GM10266 (cell line): ENCODE measurements at regions not wholly inside any gene's neighbourhood (a gene's known extent, or its start where the extent isn't known, plus 50 kb on each side); places are given as distances from the start of the nearest gene placed in this dataset.
"Not testable (repeated sequence)": the region's sequence is repeated elsewhere in the genome, so short reads cannot be mapped to it uniquely, and the experiment has no call there.

Source experiments
- DNase-seq: peaks from one replicate; pipeline ENCODE4 v3.0.0; 2012; ENCODE audit errors: extremely low spot score
- TF ChIP-seq, protein P1 (sequence below): IDR thresholded peaks from 2 replicates; pipeline ENCODE4 v1.5.1; 2012; ENCODE audit warnings: mild to moderate bottlenecking, low read depth; ENCODE audit not compliant: control insufficient read depth, insufficient read depth; ENCODE audit errors: missing control alignments

DNA sequence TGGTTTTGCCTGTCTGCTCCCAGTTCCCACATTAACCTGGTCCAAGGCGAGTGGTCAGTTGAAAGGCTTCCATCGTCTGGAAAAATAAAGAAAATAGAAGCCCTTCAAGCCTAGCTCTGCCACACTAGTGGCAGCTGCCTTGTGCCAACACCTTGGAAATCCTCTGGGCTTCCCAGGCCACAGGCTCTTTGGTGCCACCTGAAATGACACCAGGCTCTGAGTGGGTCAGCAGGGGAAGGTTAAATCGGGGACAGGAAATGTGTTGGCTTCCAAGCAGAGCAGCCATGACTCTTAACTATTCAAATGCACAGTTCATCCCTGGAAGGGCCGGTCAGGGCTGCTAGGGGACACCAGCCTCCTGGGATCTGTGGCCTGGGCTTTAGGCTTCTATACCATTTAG, 558.7 kb downstream of the MATN1 start:
- no peak for DNase-seq

DNA sequence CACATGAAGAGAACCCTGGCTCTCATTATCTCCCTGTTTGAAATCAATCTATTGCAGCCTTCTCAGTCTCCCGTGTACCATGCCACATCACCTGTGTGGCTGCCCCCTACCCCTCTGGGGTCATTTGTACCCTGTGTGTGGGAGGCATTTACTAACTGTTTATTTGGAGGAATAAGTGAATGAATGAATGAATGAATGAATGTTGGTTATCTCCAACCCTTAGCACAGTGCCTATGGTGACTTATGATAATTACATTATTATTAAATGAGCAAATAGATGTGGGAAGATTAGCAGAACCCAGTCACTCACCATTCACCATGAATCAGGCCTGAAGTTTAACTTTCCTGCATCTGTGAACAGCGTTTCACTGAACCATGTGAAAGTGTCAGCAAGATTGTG, 560.8 kb downstream of the MATN1 start:
- TF ChIP-seq, protein P1, sequence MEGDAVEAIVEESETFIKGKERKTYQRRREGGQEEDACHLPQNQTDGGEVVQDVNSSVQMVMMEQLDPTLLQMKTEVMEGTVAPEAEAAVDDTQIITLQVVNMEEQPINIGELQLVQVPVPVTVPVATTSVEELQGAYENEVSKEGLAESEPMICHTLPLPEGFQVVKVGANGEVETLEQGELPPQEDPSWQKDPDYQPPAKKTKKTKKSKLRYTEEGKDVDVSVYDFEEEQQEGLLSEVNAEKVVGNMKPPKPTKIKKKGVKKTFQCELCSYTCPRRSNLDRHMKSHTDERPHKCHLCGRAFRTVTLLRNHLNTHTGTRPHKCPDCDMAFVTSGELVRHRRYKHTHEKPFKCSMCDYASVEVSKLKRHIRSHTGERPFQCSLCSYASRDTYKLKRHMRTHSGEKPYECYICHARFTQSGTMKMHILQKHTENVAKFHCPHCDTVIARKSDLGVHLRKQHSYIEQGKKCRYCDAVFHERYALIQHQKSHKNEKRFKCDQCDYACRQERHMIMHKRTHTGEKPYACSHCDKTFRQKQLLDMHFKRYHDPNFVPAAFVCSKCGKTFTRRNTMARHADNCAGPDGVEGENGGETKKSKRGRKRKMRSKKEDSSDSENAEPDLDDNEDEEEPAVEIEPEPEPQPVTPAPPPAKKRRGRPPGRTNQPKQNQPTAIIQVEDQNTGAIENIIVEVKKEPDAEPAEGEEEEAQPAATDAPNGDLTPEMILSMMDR, result no peak
- DNase-seq, result no peak

More for the DNA sequence above, 558.7 kb downstream of the MATN1 start:
- TF ChIP-seq, protein P1, result no peak

DNA sequence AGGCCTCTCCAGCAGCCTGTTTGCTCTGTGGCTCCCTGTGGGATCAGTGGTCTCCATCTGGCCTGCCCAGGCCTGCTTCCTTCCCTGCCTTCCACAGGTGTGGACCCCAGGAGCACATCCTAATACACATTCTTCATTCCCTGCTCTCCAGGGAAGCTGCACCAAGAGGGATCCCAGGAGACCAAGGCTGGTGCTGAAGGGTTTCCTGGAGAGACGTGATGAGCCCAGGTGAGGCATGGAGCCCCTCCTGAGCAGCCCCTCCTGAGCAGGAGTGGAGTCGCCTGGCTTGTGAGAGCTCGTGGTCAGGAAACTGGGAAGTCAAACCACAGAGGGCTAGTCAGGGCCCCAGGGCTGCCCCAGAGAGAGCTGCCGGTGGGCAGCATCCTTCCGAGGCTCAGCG, 561.4 kb downstream of the MATN1 start:
- DNase-seq, result no peak
- TF ChIP-seq, protein P1, result no peak

DNA sequence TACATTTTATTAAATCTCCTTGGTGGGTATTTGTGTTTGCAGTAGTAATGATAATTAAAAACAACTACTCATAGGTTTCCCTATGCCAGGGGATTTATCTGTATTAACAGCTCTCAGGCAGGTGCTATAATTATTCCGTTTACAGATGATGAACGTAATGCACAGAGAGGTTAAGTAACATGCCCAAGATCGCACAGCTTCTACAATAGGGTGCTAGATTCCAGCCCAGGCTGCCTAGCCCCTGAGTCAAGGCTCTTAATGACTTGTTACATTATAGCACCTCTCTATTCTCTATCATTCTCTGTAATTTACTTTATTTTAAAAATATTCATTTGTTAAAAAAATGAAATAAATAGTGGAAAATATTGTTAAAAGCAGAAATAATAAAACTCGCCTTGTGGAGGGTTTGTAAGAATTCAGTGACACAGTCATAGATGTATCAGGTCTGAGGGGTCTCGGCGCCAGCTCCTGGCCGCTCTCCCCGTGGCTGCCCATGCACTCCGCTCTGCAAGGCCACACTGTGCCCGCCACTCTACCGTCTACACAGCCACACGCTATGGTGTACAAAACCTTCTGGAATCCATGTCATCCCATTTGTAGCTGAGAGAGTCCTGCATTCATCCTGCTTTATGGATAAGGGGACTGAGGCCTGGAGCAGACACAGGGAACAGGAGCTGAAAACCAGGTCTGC, 562.2 kb downstream of the MATN1 start:
- DNase-seq, result no peak
- TF ChIP-seq, protein P1, result no peak

DNA sequence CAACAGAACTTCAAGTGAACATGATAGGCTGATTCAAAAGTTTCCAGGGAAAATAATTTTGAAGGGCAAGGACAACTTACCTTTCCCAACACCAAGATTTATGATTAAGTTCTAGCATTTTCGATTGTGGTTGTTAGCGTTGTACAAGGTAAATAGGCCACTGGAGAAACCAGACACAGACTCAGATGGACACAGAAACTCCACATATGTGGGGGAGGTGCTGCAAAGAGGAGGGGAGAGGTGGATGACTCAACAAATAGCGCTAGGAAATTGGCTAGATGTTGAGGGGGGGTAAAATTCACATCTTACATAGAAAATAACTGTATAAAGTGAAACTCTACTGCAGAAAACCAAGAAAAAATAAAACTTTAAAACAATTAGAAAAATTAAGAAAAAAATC, 564.4 kb downstream of the MATN1 start:
- TF ChIP-seq, protein P1, result no peak
- DNase-seq, result no peak

DNA sequence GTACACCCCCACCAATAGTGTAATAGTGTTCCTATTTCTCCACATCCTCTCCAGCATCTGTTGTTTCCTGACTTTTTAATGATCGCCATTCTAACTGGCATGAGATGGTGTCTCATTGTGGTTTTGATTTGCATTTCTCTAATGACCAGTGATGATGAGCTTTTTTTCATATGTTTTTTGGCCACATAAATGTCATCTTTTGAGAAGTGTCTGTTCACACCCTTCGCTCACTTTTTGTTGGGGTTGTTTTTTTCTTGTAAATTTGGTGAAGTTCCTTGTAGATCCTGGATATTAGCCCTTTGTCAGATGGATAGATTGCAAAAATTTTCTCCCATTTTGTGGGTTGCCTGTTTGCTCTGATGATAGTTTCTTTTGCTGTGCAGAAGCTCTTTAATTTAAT, 567.7 kb downstream of the MATN1 start:
- not testable (repeated sequence) for DNase-seq

DNA sequence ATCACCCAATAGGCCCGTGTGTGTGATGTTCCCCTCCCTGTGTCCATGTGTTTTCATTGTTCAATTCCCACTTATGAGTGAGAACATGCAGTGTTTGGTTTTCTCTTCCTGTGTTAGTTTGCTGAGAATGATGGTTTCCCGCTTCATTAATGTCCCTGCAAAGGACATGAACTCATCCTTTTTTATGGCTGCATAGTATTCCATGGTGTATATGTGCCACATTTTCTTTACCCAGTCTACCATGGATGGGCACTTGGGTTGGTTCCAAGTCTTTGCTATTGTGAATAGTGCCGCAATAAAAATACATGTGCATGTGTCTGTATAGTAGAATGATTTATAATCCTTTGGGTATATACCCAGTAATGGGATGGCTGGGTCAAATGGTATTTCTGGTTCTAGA, 568.1 kb downstream of the MATN1 start:
- not testable (repeated sequence) for DNase-seq

DNA sequence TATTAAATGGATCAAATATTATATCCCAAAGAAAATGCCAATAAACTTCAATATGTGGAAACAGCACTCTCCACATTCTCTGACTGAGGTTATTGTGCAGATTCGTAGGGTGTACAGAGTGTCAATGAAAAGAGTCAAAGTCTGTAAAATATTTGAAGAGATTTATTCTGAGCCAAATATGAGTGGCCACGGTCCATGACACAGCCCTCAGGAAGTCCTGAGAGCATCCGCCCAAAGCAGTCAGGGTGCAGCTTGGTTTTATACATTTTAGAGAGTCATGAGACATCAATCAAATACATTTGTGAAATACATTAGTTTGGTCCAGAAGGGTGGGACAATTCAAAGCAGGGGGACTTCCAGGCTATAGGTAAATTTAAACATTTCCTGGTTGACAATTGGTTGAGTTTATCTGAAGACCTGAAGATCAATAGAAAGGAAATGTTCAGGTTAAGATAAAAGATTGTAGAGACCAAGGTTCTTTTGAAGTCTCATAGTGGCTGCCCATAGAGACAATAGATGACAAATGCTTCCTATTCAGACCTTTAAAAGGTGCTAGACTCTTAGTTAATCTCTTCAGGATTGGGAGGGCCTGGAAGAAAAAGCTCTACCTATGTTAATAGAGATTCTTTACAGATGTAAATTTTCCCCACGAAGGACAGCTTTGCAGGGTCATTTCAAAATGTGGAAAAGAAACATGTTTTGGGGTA, 569.5 kb downstream of the MATN1 start:
- TF ChIP-seq, protein P1, result no peak
- no peak for DNase-seq
